Left ventricle myocardium inferior (tissue), 1 donor: ENCODE measurements at regions not wholly inside any gene's neighbourhood (a gene's known extent, or its start where the extent isn't known, plus 50 kb on each side); places are given as distances from the start of the nearest gene placed in this dataset.

ENCODE experiments used
- DNase-seq: peaks from one replicate; pipeline ENCODE4 v3.0.0-alpha.2; 2020
- H3K27ac ChIP-seq: fragments of 200-600 bp; replicated peaks from 2 replicates; pipeline ENCODE4 v1.8.0; 2021
- H3K27me3 ChIP-seq: fragments of 200-600 bp; 2 replicates; pipeline ENCODE4 v1.8.0; 2021; ENCODE audit warnings: low read depth
- H3K36me3 ChIP-seq: fragments of 200-600 bp; 2 replicates; pipeline ENCODE4 v1.8.0; 2021
- H3K4me1 ChIP-seq: fragments of 200-600 bp; 2 replicates; pipeline ENCODE4 v1.8.0; 2021
- H3K4me3 ChIP-seq: fragments of 200-600 bp; 2 replicates; pipeline ENCODE4 v1.8.0; 2021; ENCODE audit warnings: mild to moderate bottlenecking, moderate library complexity
- H3K9me3 ChIP-seq: fragments of 200-600 bp; replicated peaks from 2 replicates; pipeline ENCODE4 v1.8.0; 2021
- intact Hi-C: fragments of 100-400 bp; cut with micrococcal nuclease; formaldehyde crosslinking; loops from one replicate; pipeline ENCODE4 v1.11.0; 2022
- TF ChIP-seq, protein P1 (sequence below): fragments of 200-600 bp; IDR thresholded peaks from 2 replicates; pipeline ENCODE4 v1.8.0; 2021; ENCODE audit warnings: antibody characterized with exemption, mild to moderate bottlenecking, borderline replicate concordance
- donor health status: DM: no; HTN: yes; CAD: no; lungs with severe emphysema.

DNA sequence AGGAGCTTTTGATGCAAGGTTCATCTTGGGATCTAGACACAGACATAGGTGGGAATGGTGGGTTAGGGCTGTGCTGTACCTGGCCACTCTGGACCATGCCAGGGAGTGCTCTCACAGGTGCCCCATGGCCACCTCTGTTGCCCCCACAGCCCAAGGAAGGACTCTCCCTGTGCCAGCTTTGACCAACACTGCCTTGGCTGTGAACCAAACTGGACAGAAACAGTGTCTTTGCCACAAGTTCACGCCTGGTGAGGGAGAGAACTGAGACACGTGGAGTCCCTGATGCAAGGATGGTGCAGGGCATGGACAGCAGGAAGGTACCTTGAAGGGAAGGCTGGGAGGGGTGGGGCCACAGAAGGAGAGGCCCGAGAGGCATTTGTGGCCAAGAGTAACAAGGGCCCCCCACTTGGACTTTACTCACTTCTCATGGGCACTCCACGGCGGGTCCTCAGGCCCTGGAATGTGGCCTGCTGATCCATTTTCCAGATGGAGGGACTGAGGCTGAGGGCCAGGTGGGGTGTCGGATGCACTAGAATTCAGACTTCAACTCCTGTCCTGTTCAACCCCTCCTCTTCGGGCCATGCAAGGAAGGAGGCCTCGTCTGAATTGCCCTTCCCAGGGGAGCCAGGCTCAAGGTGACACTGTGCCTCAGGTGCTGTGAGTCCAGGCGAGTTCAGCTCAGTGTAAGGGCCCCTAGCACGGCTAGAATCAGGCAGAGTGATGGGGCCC lies 103.3 kb downstream of the YTHDF1 start:
- no peak for DNase-seq
- Histone ChIP-seq H3K4me1 (no peaks in the 10 kb centered on the region), H3K27me3 (peaks cover 74% of the 10 kb centered on the region), H3K36me3 (no peaks in the 10 kb centered on the region), H3K4me3 (no peak overlapping the region), H3K9me3 (peaks cover 36% of the 10 kb centered on the region), H3K27ac (no peak overlapping the region)
- TF ChIP-seq, protein P1, sequence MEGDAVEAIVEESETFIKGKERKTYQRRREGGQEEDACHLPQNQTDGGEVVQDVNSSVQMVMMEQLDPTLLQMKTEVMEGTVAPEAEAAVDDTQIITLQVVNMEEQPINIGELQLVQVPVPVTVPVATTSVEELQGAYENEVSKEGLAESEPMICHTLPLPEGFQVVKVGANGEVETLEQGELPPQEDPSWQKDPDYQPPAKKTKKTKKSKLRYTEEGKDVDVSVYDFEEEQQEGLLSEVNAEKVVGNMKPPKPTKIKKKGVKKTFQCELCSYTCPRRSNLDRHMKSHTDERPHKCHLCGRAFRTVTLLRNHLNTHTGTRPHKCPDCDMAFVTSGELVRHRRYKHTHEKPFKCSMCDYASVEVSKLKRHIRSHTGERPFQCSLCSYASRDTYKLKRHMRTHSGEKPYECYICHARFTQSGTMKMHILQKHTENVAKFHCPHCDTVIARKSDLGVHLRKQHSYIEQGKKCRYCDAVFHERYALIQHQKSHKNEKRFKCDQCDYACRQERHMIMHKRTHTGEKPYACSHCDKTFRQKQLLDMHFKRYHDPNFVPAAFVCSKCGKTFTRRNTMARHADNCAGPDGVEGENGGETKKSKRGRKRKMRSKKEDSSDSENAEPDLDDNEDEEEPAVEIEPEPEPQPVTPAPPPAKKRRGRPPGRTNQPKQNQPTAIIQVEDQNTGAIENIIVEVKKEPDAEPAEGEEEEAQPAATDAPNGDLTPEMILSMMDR, result no peak
- intact Hi-C loops, result no loop called here

DNA sequence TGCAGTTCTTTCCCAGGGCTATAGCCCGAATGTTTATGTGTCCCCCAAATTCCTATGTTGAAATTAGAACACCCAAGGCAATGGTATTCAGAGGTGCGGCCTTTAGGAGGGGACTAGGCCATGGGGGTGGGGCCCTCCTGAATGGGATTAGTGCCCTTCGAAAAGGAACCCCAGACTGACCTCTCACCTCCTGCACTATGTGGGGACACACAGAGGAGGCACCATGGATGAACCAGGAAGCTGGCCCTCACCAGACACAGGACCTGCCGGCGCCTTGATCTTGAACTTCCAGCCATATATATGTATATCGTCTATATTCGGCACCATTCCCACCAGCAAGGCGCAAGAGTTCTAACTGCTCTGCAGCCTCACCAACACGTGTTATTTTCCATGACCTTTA lies 101.5 kb upstream of the BHLHE23 start:
- Histone ChIP-seq H3K36me3 (no peaks in the 10 kb centered on the region), H3K27ac (no peak overlapping the region), H3K4me3 (no peak overlapping the region), H3K9me3 (peaks cover 46% of the 10 kb centered on the region), H3K27me3 (peaks cover 74% of the 10 kb centered on the region), H3K4me1 (no peaks in the 10 kb centered on the region)
- intact Hi-C loops, result no loop called here
- TF ChIP-seq, protein P1, result no peak
- DNase-seq, result no peak

DNA sequence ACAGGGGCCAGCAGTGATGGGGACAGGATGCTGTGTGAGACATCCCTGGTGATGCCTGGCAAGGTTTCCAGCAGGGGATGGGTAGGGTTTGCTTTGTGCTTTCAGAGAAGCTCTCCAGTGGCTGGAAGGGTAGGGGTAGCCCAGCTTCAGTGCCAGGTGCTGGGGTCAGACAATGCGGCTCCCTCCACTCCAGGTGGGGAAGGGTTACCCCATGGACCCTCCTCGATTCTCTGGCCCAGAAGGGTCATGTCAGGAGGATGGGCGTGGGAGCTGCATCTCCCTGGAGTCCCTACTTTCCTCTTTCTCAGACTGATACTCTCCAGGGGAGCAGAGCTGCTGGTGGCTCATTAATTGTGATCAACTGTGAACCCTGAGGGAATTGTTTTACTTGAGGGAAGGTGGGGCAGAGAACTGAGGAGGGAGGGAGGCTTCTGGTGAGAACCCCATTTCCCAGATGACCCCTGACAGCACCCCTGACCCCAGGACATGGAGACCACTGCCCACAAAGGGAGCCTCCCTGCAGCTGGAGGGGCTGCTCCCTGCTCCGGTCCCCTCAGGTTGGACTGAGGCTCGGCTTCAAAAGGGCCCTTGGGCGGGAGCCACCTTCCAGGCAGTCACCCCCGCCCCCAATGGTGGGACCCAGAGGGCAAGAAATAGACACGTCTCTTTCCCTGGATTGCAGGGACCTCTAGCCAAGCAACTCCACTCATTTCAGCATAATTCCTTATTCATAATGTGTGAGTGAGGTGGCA lies 100.9 kb upstream of the BHLHE23 start:
- no peak for DNase-seq
- peaks cover 3% of the 10 kb centered on the region for H3K4me1 ChIP-seq
- H3K9me3 ChIP-seq, result peaks cover 46% of the 10 kb centered on the region
- intact Hi-C loops, result no loop called here
- no peak overlapping the region for H3K27ac ChIP-seq
- H3K4me3 ChIP-seq, result no peak overlapping the region
- H3K36me3 ChIP-seq, result no peaks in the 10 kb centered on the region
- TF ChIP-seq, protein P1, result no peak
- peaks cover 74% of the 10 kb centered on the region for H3K27me3 ChIP-seq

DNA sequence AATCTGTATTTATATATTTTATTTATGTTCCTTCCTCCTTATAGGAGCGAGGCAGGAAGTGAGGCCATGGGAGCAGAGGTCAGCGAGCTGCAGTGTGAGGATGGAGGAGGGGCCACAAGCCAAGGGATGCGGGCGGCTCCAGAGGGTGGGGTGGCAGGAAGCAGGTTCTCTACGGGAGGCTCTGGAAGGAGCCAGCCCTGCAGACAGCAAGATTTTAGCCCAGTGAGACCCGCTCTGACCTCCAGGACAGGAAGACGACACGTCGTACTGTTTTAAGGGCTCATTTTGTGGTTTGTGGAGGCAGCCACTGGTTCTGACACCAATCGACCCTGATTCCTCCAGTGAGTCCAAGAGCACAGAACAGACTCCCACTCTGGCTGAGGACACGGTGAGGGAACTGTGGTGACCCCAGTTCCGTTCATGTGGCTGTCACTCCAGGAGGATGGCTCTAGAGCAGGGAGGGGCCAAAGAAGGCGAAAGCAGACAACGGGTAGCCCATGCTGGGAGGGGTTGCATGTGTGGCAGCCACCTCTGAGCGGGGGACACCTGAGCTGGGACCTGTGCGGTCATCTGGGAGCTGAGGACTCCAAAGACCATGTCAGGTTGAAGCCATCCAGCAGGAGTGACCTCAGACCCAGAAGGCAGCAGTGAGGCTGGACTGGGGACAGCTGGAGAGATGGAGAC lies 100.1 kb upstream of the BHLHE23 start:
- Histone ChIP-seq H3K4me3 (no peak overlapping the region), H3K36me3 (no peaks in the 10 kb centered on the region), H3K4me1 (peaks cover 9% of the 10 kb centered on the region), H3K9me3 (peaks cover 42% of the 10 kb centered on the region), H3K27ac (no peak overlapping the region), H3K27me3 (peaks cover 78% of the 10 kb centered on the region)
- TF ChIP-seq, protein P1, result no peak
- no peak for DNase-seq
- intact Hi-C loops, result no loop called here

DNA sequence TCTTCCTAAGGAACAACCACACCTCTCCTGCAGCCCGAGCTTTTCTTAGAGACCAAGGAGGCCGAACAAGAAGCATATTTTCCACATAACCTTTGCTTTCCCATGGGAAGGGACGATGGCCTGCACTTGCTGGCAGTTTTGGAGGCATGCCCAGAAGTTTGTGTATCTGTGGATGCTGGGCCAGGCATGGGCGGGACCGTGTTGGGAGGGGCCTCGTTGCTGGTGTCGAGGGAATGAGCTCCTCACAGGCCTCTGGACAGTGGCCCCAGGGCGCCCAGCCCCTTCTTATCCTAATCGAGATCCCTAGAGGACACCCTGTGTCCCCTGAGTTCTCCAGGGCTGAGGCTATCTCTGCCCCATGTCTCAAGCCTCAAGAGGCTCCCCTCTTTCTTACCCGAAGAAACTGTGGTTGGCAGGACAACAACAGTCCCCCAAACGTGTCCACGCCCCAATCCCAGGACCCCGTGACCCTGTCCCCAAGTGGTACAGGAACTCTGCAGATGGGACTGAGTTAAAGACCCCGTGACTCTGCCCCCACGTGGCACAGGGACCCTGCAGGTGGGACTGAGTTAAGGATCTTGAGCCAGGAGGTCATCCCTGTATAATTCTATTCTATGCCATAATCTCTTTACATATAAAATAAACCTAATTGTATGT lies 99.5 kb upstream of the BHLHE23 start:
- Histone ChIP-seq H3K4me3 (no peak overlapping the region), H3K36me3 (no peaks in the 10 kb centered on the region), H3K27me3 (peaks cover 81% of the 10 kb centered on the region), H3K4me1 (peaks cover 12% of the 10 kb centered on the region), H3K9me3 (peaks cover 36% of the 10 kb centered on the region), H3K27ac (no peak overlapping the region)
- TF ChIP-seq, protein P1, result no peak
- DNase-seq, result peak; percentile 26
- intact Hi-C loops, result no loop called here
